GM18520 (cell line): ENCODE measurements at regions not wholly inside any gene's neighbourhood (a gene's known extent, or its start where the extent isn't known, plus 50 kb on each side); places are given as distances from the start of the nearest gene placed in this dataset.

Source experiments
- ATAC-seq: cut with Tn5 transposase; IDR thresholded peaks from one replicate; pipeline ENCODE4 v1.9.1; 2021; ENCODE audit not compliant: unreplicated experiment

- ATAC-seq = no peak
These were observed 177.0 kb upstream of the EDNRA start for GRCh38 chr4:147303873-147304229.

GRCh38 chr4:147307896-147308674 lies 172.8 kb upstream of the EDNRA start:
- ATAC-seq = no peak

- ATAC-seq = no peak
These were observed 171.5 kb upstream of the EDNRA start for GRCh38 chr4:147309434-147309833.

GRCh38 chr4:147310312-147310711 lies 170.6 kb upstream of the EDNRA start:
- ATAC-seq = no peak

- no peak for ATAC-seq
These were observed 168.9 kb upstream of the EDNRA start for GRCh38 chr4:147311956-147312355.

- no peak for ATAC-seq
These were observed 168.4 kb upstream of the EDNRA start for GRCh38 chr4:147312376-147313046.

GRCh38 chr4:147313108-147313507 lies 167.8 kb upstream of the EDNRA start:
- ATAC-seq = no peak

- no peak for ATAC-seq
These were observed 162.3 kb upstream of the EDNRA start for GRCh38 chr4:147318586-147318985.

GRCh38 chr4:147325571-147325981 lies 155.3 kb upstream of the EDNRA start:
- no peak for ATAC-seq

GRCh38 chr4:147326591-147326990 lies 154.3 kb upstream of the EDNRA start:
- ATAC-seq = no peak

- no peak for ATAC-seq
These were observed 153.6 kb upstream of the EDNRA start for GRCh38 chr4:147327322-147327721.

GRCh38 chr4:147328189-147328588 lies 152.7 kb upstream of the EDNRA start:
- no peak for ATAC-seq

GRCh38 chr4:147328756-147329446 lies 152.0 kb upstream of the EDNRA start:
- no peak for ATAC-seq

GRCh38 chr4:147332091-147332490 lies 148.8 kb upstream of the EDNRA start:
- ATAC-seq = no peak

- no peak for ATAC-seq
These were observed 146.4 kb upstream of the EDNRA start for GRCh38 chr4:147334478-147334877.

- ATAC-seq = no peak
These were observed 145.7 kb upstream of the EDNRA start for GRCh38 chr4:147335183-147335582.

- ATAC-seq = no peak
These were observed 144.6 kb upstream of the EDNRA start for GRCh38 chr4:147336252-147336651.

- no peak for ATAC-seq
These were observed 141.8 kb upstream of the EDNRA start for GRCh38 chr4:147339100-147339499.

GRCh38 chr4:147340111-147340510 lies 140.8 kb upstream of the EDNRA start:
- ATAC-seq = peak; percentile 20

GRCh38 chr4:147340591-147341120 lies 140.2 kb upstream of the EDNRA start:
- ATAC-seq = peak; percentile 47

- no peak for ATAC-seq
These were observed 137.2 kb upstream of the EDNRA start for GRCh38 chr4:147343692-147344091.

GRCh38 chr4:147345662-147346061 lies 135.2 kb upstream of the EDNRA start:
- ATAC-seq = no peak
